Left renal pelvis (tissue), 4 donors: ENCODE measurements at regions not wholly inside any gene's neighbourhood (a gene's known extent, or its start where the extent isn't known, plus 50 kb on each side); places are given as distances from the start of the nearest gene placed in this dataset.

Experiments used
- DNase-seq, 4 donors: peaks; one replicate each; pipeline ENCODE4 v3.0.0-alpha.2; 2013; ENCODE audit warnings: low read depth in 4 of 4, low spot score in 3 of 4

DNA sequence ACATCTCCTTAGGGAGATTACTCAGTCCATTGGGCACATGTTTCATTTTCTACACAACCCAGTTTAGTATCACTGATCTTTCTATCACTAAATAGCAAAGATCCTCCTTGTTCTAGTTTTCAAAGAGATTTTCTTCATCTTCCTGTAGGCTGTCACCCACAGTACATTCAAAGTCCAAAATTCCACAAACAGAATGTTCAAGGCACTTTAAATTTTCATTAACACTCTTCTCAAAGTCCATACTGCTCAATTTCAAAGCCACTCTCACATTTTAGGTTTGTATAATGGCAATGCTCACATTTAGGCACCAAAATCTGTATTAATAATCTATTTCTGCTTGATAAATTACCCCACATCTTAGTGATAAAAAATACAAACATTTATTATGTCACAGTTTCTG, 152.8 kb downstream of the FSIP2 start:
- DNase-seq, result no peak

DNA sequence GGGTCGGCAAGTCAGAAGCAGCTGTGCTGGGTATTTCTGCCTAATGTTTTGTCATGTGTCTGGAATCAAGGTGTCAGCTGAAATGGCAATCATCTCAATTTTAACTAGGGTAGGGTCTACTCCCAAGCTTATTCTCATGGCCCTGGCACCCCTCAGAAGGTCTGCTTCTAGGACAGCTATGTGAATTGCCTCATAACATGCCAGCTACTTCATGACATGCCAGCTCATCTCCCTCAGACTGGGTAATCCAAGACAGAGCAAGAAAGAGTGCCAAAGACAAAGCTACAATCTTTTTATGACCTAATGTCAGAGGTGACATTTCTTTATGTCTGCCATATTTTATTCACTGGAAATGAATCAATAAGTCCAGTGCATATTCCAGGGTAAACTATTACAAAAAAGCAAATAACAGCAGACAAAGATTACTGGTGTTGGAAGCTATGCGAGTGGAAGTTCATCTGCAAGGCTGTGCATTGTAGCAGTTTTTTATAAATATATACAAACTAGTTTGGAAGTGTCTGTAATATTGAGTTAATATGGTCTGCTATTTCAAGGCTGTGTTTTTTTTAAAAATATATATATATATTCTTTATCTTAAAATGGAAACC, 153.3 kb downstream of the FSIP2 start:
- no peak for DNase-seq

DNA sequence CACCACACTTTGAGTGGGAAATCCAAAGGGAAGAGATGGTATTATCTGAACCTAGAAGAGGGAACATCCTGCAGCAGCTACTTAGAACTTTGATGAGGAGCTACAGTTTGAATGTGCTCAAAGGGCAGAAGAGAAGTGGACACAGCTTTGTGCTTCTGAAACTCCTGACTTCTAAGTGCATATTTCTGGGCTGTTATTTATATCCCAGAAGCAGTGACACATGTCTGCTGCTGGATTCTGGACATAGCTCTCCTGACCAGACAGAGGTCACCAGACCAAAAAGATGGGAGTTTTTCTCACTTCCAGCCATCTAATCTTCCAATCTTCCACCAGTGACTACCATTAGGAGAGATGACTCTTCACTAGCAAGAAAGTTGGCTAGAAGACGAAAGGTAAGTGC, 153.9 kb downstream of the FSIP2 start:
- DNase-seq, result no peak

- DNase-seq, result no peak
Observed at GRCh38 chr2:185894223-185894622, 155.6 kb downstream of the FSIP2 start.

GRCh38 chr2:185895828-185896693, 157.5 kb downstream of the FSIP2 start:
- no peak for DNase-seq

GRCh38 chr2:185899366-185899765, 160.8 kb downstream of the FSIP2 start:
- DNase-seq, result no peak

DNA sequence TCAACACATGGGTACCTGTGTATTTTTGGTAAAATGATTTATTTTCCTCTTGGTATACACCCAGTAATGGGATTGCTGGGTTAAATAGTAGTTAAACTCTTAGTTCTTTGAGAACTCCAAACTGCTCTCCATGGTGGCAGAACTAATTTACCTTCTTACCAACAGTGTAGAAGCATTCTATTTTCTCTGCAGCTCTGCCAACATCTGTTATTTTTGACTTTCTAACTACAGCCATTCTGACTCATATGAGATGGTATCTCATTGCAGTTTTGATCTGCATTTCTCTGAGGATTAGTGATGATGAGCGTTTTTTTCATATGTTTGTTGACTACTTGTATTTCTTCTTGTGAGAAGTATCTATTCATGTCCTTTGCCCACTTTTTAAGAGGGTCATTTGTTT, 180.6 kb downstream of the FSIP2 start:
- DNase-seq, result no peak

DNA sequence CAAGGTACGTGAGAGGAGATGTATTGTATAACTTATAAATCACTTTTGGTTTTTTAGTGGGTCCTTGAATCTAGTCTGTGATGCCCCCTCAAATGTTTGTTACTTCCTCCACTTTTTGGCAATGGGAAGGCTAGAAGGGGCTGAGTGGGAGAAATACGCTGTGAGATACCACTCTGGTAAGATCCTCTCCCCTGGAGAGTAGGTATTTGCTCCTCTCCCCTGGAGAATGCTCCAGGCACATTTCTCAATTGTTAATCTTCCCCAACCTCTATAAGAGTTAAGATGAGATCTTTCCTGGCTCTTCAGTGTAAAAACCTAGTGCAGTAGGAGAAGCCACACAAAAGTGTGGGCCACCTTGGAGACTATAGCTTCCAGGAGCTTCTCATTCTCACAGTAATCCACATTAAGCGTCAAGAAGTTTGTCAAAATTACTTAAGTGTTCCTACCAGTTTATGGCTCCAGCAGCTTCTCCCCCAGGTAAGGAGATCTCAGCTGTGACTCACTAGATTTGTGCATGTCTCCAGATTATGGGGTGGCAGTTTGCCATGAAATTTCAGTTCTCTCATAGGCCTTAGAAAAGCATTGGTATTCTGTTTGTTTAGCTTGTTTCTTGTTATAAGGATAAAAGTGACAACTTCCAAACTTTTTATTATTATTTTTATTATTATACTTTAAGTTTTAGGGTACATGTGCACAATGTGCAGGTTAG, 182.6 kb downstream of the FSIP2 start:
- no peak for DNase-seq

- DNase-seq, result no peak
Observed at GRCh38 chr2:185934232-185934631, 195.6 kb downstream of the FSIP2 start.

DNA sequence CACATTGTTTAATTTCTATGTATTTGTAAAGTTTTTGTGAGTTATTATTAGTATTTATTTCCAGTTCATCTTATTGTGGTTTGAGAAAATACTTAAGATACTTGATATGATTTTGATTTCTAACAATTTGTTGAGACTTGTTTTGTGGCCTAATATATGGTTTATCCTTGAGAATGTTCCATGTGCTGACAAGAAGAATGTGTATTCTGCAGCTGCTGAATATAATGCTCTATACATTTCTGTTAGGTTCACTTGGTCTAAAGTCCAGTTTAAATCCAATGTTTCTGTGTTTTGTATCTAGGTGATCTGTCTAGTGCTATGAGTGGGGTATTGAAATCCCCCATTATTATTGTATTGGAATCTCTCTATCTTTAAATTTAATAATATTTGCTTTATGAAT, 201.3 kb downstream of the FSIP2 start:
- DNase-seq, result no peak

DNA sequence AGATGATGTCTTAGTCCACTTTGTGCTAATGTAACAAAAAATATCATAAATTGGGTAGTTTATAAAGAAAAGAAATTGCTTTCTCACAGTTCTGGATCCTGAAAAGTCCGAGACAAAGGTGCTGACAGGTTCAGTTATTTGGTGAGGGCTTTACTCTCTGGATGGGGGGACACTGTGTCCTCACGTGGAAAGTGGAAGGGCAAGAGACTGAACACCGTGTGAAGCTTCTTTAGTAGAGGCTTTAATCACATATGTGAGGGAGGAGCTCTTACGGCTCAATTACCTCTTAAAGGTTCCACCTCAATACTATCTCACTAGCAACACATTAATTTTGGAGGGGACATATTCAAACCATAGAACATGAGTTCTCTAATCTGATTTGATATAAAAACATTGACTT, 204.3 kb downstream of the FSIP2 start:
- DNase-seq, result no peak

GRCh38 chr2:185947722-185948121, 209.1 kb downstream of the FSIP2 start:
- no peak for DNase-seq

DNA sequence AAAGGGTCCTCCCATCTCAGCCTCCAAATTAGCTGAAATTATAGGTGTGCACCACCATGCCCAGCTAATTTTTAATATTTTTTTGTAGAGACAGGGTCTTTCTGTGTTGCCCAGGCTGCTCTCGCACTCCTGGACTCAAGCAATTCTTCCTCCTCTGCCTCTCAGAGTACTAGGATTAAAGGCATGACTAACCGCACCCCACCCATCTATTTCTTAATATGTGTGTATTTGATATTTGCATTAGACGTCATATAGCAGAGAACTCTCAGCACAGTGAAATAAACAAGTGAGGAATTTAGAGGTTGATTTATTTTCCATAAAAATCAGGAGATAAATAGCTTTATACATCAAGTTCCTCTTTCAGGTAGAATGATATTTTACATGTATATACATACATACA, 213.5 kb downstream of the FSIP2 start:
- DNase-seq, result no peak

- no peak for DNase-seq
Observed at GRCh38 chr2:185954389-185954788, 215.8 kb downstream of the FSIP2 start.

DNA sequence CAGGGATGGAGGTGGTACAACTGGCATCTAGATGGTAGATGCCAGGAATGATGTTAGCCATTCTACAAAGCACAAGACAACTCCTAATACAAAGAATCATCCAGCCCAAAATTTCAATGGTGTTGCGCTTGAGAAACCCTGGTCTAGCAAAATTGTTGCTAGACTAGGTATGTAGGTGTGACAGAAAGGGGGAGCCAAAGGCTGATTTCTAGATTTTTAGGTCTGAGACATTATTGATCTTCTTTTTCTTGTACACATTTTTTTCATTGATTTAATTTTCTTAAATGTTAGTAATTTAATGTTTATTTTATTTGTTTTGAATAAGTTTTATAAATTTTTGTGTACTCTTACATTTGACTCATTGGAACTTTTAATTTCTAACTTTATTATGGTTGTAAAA, 216.4 kb downstream of the FSIP2 start:
- no peak for DNase-seq

- no peak for DNase-seq
Observed at GRCh38 chr2:185967335-185967734, 228.7 kb downstream of the FSIP2 start.

DNA sequence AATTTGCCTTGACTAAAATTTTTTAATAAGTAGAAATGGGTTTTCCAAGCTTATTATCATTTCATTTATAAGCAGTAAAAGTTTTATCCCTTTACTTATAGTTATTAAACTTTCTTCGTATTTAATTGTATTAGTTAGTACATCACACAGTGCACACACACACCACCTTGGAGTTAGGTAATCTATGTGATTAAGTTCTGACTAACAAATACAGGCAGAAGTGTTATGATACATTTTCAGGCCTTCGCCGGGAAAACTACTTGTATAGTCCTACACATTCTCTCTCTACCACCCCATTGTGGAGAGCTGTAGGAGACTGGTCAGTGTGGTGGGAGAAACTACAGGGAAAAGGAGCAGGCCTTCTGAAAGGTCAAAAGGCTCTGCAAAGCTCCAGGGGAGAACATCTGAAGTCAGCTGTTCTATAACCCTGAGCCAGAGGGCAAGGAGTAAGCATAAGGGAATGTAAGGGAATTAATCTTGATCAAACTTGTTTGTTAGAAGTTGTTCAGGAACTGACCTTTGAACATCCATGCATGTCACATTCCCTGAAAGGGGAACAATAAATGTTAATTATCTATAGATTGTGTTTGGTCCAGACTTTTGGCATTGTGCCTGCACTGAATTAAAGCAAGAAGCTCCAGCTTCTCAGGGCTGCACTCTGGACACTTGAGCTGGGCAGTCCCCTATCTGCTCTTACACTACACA, 231.7 kb downstream of the FSIP2 start:
- DNase-seq, result peak in 1 of 4 donors; percentile 31

GRCh38 chr2:185978634-185979407, 240.2 kb downstream of the FSIP2 start:
- DNase-seq, result no peak

DNA sequence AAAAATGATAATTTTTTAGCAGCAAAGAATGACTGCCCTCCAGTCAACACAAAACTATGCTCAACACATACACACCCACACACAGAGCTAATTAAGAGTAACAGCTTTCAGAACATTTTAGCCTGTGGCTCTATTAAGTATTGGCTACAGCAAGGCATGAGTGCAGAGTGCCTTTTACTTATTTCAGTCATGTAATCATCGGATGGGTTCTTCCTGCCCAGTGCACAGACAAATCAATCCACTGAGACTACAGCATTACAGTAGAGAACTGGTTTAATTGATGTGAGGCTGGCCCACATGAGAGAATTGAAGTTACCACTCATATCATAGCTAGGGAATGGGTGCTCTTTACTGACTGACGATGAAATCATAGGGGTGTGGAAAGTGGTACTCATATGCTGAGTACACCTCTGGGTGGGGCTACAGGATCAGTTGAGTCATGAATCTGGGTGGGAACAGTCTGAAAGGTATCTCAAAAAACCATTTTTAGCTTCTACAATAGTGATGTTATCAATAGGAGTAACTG, 241.0 kb downstream of the FSIP2 start:
- DNase-seq, result no peak

- no peak for DNase-seq
Observed at GRCh38 chr2:185980944-185981343, 242.3 kb downstream of the FSIP2 start.
